Activated CD4-positive, CD25-positive, alpha-beta regulatory T cell (primary cell): ENCODE measurements at regions not wholly inside any gene's neighbourhood (a gene's known extent, or its start where the extent isn't known, plus 50 kb on each side); places are given as distances from the start of the nearest gene placed in this dataset.
"Not testable (repeated sequence)": the region's sequence is repeated elsewhere in the genome, so short reads cannot be mapped to it uniquely, and the experiment has no call there.

ENCODE experiments used
- DNase-seq, 4 experiments: peaks; one replicate each; lab custom pipeline; 2025; lab: John Stamatoyannopoulos, UW

DNA sequence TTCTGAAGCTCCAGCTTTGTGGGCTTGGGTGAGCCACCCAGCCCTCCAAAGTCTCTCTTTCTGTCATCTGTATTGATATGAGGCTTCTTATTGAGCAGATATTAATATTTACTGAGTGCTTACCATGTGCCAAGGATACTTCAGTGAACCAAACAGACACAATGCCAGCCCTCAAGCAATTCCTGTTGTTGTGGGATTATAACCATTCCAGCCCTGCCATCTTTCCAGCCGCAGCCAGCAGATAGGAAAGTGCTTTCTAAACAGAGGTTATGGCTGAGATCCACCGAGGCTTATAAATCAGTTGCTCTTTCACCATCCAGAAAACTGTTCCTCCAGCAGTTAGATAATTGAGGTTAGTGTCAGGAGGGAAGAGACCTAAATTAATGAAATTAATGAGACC lies 137.7 kb upstream of the ALDH1B1 start:
- DNase-seq: no peak

DNA sequence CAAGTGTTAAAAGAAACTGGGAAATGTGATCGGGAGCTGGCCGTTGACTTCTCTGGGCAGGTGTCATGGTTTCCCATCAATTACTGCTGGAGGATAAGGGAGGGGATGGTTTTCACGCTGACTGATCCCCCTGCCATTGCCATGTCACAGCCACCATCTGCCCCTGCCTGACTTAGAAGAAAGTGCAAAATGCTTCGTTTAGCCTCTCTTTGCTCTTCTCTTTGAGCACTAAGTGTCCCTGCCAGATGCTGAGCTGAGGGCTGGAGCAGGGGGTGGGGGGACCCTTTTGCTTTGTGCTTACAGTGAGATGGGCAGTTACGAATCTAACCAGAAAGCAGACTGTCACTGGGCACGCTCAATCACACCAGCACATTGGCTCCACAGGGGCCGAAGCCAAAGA lies 138.4 kb upstream of the ALDH1B1 start:
- DNase-seq: no peak

DNA sequence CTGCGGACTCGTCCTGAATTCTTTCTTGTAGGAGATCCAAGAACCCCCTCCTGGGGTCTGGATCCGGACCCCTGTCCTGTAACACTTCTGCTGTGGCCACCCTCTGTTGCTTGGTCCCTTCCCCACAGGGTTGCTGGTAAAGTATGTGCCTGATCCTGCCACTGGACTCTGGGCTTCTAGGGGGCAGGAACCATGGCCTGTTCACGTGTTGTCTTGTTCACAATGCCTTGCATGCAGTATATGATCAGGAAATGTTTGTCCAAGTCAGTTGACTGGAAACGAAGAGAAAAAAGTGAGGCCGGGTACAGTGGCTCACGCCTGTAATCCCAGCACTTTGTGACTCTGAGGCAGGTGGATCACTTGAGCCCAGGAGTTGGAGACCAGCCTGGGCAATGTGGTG lies 139.3 kb upstream of the ALDH1B1 start:
- no peak for DNase-seq

DNA sequence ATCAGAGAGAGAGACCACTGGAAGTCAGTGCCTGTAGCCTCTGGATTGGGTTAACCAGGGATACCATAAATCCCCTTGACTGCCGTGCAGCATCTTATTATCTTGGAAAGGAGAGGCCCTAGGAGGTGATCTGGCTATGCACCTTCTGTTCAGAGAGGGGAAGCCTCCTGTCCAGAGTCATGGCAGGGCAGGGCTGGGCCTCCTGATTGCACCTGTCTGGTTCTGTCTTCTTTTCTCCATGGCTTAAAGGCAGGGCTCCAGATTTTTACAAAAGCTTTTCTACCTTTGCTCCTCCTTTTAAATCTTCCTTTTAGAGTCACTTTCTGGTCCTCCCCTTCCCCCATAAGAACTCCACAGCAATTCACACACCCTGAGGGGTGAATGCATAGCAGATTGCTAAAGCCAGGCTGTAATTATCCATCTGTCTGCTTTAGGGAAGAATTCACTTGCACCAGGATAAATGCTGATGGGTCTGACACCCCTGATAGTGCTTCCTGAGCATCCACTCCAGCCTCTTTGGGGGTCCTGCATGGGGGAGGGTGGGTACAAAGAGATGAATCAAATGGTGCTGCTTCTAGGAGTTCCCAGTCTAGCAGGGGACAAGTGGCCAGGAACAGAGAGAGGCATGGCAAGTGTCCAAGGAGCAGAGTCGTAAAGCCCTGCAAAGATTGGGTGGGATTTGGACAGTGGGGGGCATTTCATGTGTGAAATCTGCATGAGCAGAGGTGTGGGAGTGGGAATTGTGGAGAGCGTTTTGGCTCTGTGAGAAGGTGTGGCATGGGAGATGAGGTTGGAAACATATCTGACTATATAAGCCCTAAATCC lies 141.3 kb upstream of the ALDH1B1 start:
- no peak for DNase-seq

DNA sequence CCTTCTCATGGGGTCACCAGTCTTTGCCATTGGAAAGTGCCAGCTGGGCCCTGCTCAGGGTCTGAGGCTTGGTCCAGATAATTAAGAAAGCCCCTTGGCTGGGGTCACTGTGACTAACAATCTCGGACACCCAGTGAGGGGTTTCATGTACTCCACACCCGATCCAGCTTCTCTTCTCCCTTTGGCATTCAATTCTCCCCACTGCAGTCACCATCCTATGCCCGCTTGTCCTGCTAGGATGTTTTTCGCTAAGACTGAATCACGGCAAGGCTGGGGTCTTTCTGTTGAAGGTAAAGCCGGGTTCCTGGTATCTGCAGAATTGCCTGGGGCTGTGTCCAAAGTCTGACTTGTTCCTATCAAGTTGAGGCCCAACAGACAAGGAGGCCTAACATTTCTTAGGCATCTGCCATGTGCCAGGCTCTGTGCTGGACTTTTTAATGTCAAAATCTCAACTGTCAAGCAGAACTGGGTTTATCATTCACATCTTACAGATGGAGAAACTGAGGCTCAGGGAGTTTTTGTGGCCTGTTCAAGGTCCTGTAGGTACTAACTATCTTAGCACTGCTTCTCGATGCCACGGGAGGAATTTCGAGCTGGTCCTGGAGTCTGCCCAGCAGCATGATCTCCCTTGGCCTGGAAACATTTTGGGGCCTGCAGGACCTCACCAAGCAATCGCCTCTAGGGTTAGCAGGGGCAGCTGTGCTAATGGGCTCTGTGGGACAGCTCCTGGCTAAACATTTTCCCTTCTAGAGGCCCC lies 142.0 kb upstream of the ALDH1B1 start:
- DNase-seq: no peak

- DNase-seq: no peak
Measured at GRCh38 chr9:38249587-38250210, 142.8 kb upstream of the ALDH1B1 start.

DNA sequence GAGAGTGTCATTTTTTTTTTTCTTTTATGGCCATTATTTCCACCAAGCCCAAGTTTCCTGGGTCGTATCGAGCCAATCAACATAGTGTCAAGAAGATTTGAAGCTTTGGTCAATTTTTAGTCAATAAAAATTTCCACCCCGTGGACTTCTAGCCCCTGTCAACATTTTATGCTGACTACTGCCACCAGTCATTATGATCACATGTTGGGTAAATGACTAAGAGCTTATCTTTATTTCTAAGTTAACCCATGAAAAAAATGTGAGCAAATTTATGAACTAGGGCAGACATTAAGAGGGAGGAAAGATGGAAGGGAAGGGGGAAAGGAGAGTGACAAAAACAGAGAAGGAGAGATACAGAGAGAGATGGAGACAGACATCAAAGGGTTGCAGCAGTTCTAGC lies 143.5 kb upstream of the ALDH1B1 start:
- no peak for DNase-seq

- DNase-seq: no peak
Measured at GRCh38 chr9:38246833-38247232, 145.7 kb upstream of the ALDH1B1 start.

- no peak for DNase-seq
Measured at GRCh38 chr9:38244971-38245370, 147.5 kb upstream of the ALDH1B1 start.

- DNase-seq: no peak
Measured at GRCh38 chr9:38243993-38244392, 148.5 kb upstream of the ALDH1B1 start.

DNA sequence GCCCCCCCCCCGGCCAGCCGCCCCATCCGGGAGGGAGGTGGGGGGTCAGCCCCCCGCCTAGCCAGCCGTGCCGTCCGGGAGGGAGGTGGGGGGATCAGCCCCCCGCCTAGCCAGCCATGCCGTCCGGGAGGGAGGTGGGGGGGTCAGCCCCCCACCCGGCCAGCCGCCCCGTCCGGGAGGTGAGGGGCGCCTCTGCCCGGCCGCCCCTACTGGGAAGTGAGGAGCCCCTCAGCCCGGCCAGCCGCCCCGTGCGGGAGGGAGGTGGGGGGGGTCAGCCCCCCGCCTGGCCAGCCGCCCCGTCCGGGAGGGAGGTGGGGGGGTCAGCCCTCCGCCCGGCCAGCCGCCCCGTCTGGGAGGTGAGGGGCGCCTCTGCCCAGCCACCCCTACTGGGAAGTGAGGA lies 150.4 kb upstream of the ALDH1B1 start:
- DNase-seq: not testable (repeated sequence)

DNA sequence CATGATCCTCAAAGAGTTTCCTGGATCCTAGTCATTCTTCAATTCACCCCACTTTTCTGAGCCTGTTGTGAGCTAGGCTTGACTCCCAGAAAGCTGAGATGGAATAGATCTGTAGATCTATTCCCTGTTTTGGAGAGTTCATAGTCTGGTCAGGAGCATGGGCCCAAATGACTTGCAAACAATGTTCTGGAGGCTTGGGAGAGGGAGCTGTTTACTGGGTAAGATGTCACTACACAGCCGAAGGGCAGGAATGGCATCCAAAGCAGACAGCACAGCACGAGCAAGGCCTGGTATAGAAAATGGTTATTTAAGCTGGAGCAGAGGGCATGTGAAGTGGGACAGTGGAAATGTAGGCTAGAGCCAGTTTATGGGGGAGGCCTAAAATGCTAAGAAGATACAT lies 152.5 kb upstream of the ALDH1B1 start:
- no peak for DNase-seq

GRCh38 chr9:38235244-38235643 lies 157.3 kb upstream of the ALDH1B1 start:
- no peak for DNase-seq

DNA sequence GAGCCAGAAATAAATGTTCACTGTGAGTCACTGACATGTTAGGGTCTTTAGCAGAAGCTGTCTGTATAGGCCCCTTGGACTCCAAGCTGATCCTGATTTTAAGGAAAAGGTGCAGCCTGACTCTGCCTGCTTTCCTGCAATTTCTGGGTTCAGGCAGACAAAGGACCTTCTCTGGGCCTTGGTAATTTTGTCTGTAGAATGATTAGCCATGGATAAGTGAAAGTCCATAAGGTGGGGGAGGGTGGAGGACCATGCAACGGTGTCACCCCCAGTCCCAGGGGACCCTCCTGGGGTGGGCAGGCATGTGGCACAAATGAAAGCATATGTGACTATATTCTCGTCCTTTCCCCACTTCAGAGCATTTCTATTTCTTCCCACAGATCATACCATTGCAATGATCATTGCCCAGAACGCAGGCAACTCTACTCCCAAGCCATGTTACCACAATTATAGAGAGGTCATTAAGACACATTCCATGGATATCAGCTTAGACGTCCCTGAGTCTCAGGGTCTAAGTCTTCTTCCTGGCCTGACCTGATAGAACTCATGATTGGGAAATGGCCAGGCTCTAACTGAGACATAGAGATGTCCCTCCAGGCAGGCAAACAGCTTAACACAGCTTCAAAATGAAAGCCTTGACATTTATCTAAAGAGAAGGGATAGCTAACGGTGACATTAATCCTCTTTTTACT lies 157.9 kb upstream of the ALDH1B1 start:
- DNase-seq: no peak

DNA sequence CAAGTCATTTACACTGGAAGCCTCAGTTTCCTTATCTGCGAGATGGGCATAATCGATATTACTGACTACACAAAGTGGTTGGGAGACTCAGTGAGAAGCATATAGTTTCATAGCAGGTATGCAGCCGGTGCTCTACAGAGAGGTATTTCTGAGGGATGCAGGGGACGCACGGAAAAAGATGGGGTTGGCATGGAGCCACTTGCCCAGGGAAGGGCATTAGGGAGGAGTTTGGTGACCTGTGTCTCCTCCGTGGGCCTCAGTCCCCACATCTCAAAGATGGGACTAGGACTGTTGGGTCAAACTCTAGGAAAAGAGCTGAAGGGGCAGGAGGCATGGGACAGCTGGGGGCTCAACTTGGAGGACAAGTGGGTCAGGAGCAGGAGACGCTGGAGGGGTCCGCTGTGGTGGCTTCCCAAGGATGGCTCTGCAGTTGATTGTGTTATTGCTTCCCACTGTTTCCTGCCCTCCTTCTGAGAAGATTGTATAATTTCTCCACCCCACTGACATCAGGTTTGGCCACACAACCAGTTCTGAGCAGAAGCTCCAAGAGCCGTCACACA lies 158.6 kb upstream of the ALDH1B1 start:
- DNase-seq: no peak

GRCh38 chr9:38233343-38233742 lies 159.2 kb upstream of the ALDH1B1 start:
- DNase-seq: no peak

GRCh38 chr9:38232895-38233294 lies 159.6 kb upstream of the ALDH1B1 start:
- no peak for DNase-seq

DNA sequence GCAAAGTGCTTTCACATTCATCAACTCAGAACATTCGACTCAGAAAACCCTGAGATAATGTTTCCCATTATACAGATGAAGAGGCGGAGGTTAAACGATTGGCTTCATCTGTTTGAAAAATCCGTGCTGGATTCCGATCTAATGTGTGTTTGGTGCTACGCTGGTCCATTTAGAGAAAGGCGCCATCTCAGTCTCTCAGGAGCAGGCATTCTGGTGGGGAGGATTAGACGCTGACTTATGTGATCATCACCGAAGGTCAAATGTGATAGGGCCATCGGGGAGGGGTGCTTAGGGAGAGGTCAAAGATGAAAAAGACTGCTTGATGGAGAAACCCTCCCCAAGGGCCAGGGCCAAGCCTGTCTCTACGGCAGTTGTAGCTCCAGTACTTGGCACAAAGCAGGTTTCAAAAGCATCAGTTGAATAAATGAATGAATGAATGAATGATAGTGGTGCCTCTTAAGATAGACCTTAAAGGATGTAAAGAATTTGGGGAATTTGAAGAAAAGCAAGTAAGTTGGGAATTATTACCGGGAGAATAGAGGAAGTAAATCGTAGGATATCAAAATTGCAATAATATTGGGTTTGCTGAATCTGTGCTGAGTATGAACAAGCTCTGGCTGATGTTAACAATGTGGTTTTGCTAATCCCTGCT lies 160.6 kb upstream of the SHB start:
- DNase-seq: no peak

GRCh38 chr9:38229104-38229500 lies 160.1 kb upstream of the SHB start:
- DNase-seq: no peak

DNA sequence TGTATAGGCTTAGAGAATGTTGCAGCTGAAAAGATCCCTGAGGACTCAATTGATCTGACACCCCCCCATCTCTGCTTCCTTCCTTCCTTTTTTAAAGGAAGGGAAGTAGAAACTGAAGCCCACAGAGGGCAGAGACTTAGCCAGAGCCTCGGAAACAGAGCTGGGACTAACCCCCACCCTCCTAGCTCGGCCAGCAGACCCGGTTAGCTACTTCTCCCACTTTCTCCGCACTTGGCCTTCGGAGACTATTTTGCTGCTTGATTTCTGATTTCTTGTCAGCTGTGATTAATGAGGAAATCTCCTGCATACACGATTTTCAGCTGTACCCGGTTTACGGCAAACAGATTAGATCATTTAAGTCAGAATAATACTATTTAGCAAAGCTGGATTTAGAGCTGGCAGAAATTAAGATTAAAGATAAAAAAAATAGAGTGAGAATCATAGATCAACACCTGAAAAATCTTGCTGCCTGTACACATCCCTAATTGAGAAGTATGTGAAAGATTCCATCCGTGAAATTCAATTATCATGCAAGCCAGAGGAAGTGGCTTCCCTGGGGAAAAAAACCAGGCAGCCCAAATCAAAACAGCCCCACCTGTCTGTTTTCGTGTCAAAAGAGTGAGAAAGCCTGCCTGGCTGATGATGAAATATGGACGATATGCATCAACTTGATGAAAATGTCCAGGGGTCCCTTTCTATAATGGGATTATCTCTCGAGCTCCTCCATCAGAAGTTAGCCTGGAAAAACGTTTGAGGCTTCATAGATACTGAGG lies 159.5 kb upstream of the SHB start:
- no peak for DNase-seq

DNA sequence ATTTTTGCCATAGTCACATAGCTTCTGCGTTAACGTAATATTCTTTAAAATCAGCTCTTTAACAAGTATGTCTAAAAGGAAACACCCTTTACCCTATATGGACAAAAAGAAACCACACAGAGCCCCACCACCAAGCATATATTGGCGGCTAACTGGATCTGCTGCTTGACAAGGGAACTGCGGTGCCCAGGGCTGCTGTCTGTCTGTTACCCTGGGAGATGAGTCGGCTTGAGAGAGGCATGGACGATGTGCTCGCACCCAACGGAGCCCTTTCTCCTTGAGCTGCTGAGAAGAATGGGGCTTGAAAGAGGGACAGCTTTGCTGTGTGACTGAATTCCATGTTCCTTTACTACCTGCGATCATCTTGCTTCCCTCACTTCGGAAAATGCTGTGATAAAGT lies 158.6 kb upstream of the SHB start:
- no peak for DNase-seq
